Adrenal gland (tissue), 5 donors: ENCODE measurements at regions not wholly inside any gene's neighbourhood (a gene's known extent, or its start where the extent isn't known, plus 50 kb on each side); places are given as distances from the start of the nearest gene placed in this dataset.

ENCODE experiments used
- CTCF ChIP-seq, 6 experiments: fragments of 450-650 bp in 4 of 6; fragments of 200-600 bp in 2 of 6; sonication (generic) in 1 of 6; IDR thresholded peaks; 1 replicate in 5 of 6; 2 replicates in 1 of 6; pipeline versions ENCODE4 v1.5.1 to v1.8.0; 2016 to 2021; ENCODE audit warnings: antibody characterized with exemption in 6 of 6, mild to moderate bottlenecking in 2 of 6, moderate library complexity in 1 of 6
- POLR2A ChIP-seq, 2 donors: fragments of 450-650 bp; IDR thresholded peaks; one replicate each; pipeline ENCODE4 v1.6.1; 2017; ENCODE audit warnings: antibody characterized with exemption in 2 of 2, mild to moderate bottlenecking in 2 of 2, moderate library complexity in 1 of 2
- donor health status: DM: no; HTN: no; CAD: no.

- TF ChIP-seq CTCF (IDR thresholded peaks at IDR 0.05) (no peak), POLR2A (IDR thresholded peaks at IDR 0.05) (no peak)
Observed at GRCh38 chr2:21280793-21281192, 157.0 kb downstream of the TDRD15 start.
